Esophagus squamous epithelium (tissue), 4 donors: ENCODE measurements at regions not wholly inside any gene's neighbourhood (a gene's known extent, or its start where the extent isn't known, plus 50 kb on each side); places are given as distances from the start of the nearest gene placed in this dataset.

Experiments
- POLR2A ChIP-seq, 4 donors: fragments of 450-650 bp; IDR thresholded peaks; one replicate each; pipeline ENCODE4 v1.6.1; 2017; ENCODE audit warnings: antibody characterized with exemption in 4 of 4, mild to moderate bottlenecking in 4 of 4, moderate library complexity in 3 of 4
- TF ChIP-seq, protein P1 (sequence below), 6 experiments: fragments of 450-650 bp in 4 of 6; fragments of 200-600 bp in 2 of 6; sonication (generic) in 2 of 6; IDR thresholded peaks; one replicate each; pipeline ENCODE4 v1.5.1; 2016 to 2019; ENCODE audit warnings: antibody characterized with exemption in 6 of 6, mild to moderate bottlenecking in 4 of 6, moderate library complexity in 4 of 6

DNA sequence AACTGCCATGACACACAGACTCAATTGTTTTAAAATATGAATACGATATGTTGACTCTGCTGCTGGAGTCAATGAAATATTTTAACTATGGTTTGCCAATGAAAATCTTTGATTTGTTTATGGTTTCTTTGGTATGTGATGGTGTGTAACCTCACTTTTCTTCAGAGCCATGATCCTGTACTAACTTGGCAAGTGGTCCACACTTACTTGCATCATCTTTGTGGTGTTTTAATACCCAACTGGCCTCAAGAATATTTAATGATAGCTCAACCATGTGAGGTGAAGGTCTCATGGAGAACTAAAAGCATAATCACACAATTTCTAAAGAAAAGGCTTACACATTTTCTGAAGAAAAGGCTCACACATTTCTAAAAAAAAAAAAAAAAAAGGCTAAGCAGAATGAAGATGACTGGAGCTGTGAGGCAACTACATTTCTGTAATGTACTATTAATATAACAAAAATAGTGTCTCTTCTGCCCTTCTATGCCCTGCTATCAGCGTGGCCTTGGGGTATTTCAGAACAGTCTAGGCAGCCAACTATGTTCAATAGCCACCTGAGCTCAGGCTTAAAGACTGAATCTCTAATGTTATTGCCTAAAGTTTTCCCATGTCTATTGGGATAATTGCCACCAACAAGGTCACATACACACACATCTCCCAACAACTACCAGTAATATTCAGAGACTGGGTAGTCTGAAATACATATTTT, 395.0 kb downstream of the MLLT3 start:
- TF ChIP-seq, protein P1, sequence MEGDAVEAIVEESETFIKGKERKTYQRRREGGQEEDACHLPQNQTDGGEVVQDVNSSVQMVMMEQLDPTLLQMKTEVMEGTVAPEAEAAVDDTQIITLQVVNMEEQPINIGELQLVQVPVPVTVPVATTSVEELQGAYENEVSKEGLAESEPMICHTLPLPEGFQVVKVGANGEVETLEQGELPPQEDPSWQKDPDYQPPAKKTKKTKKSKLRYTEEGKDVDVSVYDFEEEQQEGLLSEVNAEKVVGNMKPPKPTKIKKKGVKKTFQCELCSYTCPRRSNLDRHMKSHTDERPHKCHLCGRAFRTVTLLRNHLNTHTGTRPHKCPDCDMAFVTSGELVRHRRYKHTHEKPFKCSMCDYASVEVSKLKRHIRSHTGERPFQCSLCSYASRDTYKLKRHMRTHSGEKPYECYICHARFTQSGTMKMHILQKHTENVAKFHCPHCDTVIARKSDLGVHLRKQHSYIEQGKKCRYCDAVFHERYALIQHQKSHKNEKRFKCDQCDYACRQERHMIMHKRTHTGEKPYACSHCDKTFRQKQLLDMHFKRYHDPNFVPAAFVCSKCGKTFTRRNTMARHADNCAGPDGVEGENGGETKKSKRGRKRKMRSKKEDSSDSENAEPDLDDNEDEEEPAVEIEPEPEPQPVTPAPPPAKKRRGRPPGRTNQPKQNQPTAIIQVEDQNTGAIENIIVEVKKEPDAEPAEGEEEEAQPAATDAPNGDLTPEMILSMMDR (IDR thresholded peaks at IDR 0.05) = no peak
- no peak for TF ChIP-seq POLR2A (IDR thresholded peaks at IDR 0.05)
